SH-SY5Y (cell line): ENCODE measurements at regions not wholly inside any gene's neighbourhood (a gene's known extent, or its start where the extent isn't known, plus 50 kb on each side); places are given as distances from the start of the nearest gene placed in this dataset.

Source experiments
- GATA2 ChIP-seq: IDR thresholded peaks from 2 replicates; pipeline ENCODE4 v1.6.1; 2011; ENCODE audit warnings: mild to moderate bottlenecking, low read depth, low read length
- GATA3 ChIP-seq: IDR thresholded peaks from 2 replicates; pipeline ENCODE4 v1.6.1; 2011; ENCODE audit warnings: low read depth, mild to moderate bottlenecking, low read length, moderate library complexity

- TF ChIP-seq GATA2 (no peak), GATA3 (no peak)
These were observed 266.3 kb downstream of the CCDC85A start for GRCh38 chr2:56450047-56450446.
